ENCODE measurements at regions not wholly inside any gene's neighbourhood (a gene's known extent, or its start where the extent isn't known, plus 50 kb on each side); places are given as distances from the start of the nearest gene placed in this dataset.

- H3K4me1 ChIP-seq: no peaks in the 10 kb centered on the region
- WGBS, 2 donors: 74 to 89% methylated on average over 6 of the region's 6 CpGs
- no peak for DNase-seq
- no peaks in the 10 kb centered on the region for H3K9me3 ChIP-seq
- TF ChIP-seq CTCF (IDR thresholded peaks at IDR 0.05) (no peak), POLR2A (IDR thresholded peaks at IDR 0.05) (no peak)
- intact Hi-C loops (cut with DNase I): no loop called here
- H3K36me3 ChIP-seq: no peaks in the 10 kb centered on the region
- H3K27ac ChIP-seq: no peak overlapping the region
- H3K27me3 ChIP-seq: no peaks in the 10 kb centered on the region
- no peak overlapping the region for H3K4me3 ChIP-seq (replicated peaks in 1 of 3)
Measured at GRCh38 chr16:61014869-61015268, 1021.4 kb downstream of the CDH8 start.

GRCh38 chr16:61007694-61008093, 1028.5 kb downstream of the CDH8 start:
- Histone ChIP-seq H3K36me3 (no peaks in the 10 kb centered on the region), H3K4me1 (no peaks in the 10 kb centered on the region), H3K4me3 (replicated peaks in 1 of 3) (no peak overlapping the region), H3K27me3 (no peaks in the 10 kb centered on the region), H3K27ac (no peak overlapping the region), H3K9me3 (no peaks in the 10 kb centered on the region)
- TF ChIP-seq POLR2A (IDR thresholded peaks at IDR 0.05) (no peak), CTCF (IDR thresholded peaks at IDR 0.05) (no peak)
- no peak for DNase-seq
- 83 to 86% methylated on average over 8 of the region's 8 CpGs for WGBS, 2 donors
- intact Hi-C loops (cut with DNase I): no loop called here

- H3K36me3 ChIP-seq: no peaks in the 10 kb centered on the region
- no peak overlapping the region for H3K27ac ChIP-seq
- no peak for DNase-seq
- no peak overlapping the region for H3K4me3 ChIP-seq (replicated peaks in 1 of 3)
- WGBS, 2 donors: 36 to 48% methylated on average over 2 of the region's 2 CpGs
- H3K4me1 ChIP-seq: no peaks in the 10 kb centered on the region
- H3K27me3 ChIP-seq: no peaks in the 10 kb centered on the region
- no peaks in the 10 kb centered on the region for H3K9me3 ChIP-seq
- TF ChIP-seq POLR2A (IDR thresholded peaks at IDR 0.05): no peak
- no peak for TF ChIP-seq CTCF (IDR thresholded peaks at IDR 0.05)
- intact Hi-C loops (cut with DNase I): no loop called here
Measured at GRCh38 chr16:61005952-61006351, 1030.3 kb downstream of the CDH8 start.

- Histone ChIP-seq H3K27ac (no peak overlapping the region), H3K4me3 (replicated peaks in 1 of 3) (no peak overlapping the region), H3K27me3 (no peaks in the 10 kb centered on the region), H3K36me3 (no peaks in the 10 kb centered on the region), H3K9me3 (no peaks in the 10 kb centered on the region), H3K4me1 (no peaks in the 10 kb centered on the region)
- DNase-seq: no peak
- no peak for TF ChIP-seq POLR2A (IDR thresholded peaks at IDR 0.05)
- TF ChIP-seq CTCF (IDR thresholded peaks at IDR 0.05): no peak
- 25 to 26% methylated on average over 4 of the region's 4 CpGs for WGBS, 2 donors
- intact Hi-C loops (cut with DNase I): no loop called here
Measured at GRCh38 chr16:61002479-61003204, 1033.6 kb downstream of the CDH8 start.

GRCh38 chr16:60991886-60992285, 1044.4 kb downstream of the CDH8 start:
- H3K27ac ChIP-seq: no peak overlapping the region
- no peak for DNase-seq
- no peaks in the 10 kb centered on the region for H3K4me1 ChIP-seq
- H3K27me3 ChIP-seq: no peaks in the 10 kb centered on the region
- no peak overlapping the region for H3K4me3 ChIP-seq (replicated peaks in 1 of 3)
- TF ChIP-seq POLR2A (IDR thresholded peaks at IDR 0.05): no peak
- no peak for TF ChIP-seq CTCF (IDR thresholded peaks at IDR 0.05)
- H3K9me3 ChIP-seq: no peaks in the 10 kb centered on the region
- intact Hi-C loops (cut with DNase I): no loop called here
- H3K36me3 ChIP-seq: no peaks in the 10 kb centered on the region
